Activated CD4-positive, alpha-beta T cell treated with anti-CD3 and anti-CD28 coated beads, Interleukin-2, amount 50 U/mL, for 48 hours (primary cell): ENCODE measurements at regions not wholly inside any gene's neighbourhood (a gene's known extent, or its start where the extent isn't known, plus 50 kb on each side); places are given as distances from the start of the nearest gene placed in this dataset.

Experiments used
- DNase-seq, 2 experiments: peaks; one replicate each; pipeline ENCODE4 v3.0.0-alpha.2; 2020

DNA sequence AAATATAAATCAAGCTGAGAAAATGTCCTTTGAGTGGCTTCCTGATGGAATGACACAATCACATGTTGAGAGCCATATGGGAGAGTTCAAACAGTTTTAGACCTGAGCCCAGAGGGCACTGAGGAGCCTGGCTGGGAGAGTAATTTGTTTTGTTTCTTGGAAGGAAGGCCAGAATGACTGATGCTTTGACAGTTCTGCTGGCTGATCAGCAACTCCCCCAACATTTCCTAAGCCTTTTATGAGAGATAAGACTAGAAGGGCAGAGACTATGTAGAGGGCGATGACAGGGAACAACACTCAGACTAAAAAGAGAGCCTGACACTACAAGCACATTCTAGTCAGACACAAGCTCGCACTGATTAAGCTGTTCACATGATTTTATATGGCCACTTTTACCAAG, 169.2 kb downstream of the COX7C start:
- no peak for DNase-seq

GRCh38 chr5:86795659-86796058, 177.9 kb downstream of the COX7C start:
- DNase-seq: no peak

GRCh38 chr5:86797677-86798076, 179.9 kb downstream of the COX7C start:
- DNase-seq: no peak

DNA sequence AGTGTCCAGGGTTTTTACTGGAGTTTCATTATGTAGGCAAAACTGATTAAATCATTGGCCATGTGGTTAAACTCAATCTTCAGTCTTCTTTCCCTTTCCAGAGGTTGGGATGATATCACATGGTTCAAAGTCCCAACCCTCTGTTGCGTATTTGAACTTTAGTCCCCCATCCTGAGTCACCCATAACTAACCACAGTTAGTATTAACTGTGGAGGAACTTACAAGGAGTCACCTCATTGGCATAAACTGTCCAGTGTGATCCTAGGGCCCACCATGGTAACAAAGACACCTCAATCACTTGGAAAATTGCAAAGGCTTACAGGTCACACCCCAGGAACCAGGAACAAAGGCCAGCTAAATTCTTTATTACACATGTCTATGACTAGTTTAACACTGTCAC, 188.5 kb downstream of the COX7C start:
- DNase-seq: no peak

- DNase-seq: no peak
Observed at GRCh38 chr5:86807046-86808031, 189.6 kb downstream of the COX7C start.

GRCh38 chr5:86814315-86814714, 196.6 kb downstream of the COX7C start:
- no peak for DNase-seq

DNA sequence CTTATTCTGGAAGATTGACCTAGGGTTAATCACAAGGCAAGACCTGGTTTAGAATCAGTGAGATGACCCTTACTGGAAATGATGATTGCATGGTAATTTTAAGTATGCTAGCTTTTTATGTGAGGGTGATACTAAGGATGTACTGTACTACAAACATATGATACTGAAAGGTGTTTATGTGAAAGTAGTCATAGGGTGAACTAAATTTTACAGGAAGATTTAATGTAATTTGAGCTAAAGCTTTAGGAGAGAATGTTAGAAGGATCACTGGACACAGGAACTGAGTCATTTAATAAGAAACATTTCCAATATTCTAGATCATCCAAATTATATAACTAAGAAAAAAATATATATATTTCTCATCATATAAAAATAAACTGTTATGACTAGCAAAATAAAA, 197.2 kb downstream of the COX7C start:
- no peak for DNase-seq

DNA sequence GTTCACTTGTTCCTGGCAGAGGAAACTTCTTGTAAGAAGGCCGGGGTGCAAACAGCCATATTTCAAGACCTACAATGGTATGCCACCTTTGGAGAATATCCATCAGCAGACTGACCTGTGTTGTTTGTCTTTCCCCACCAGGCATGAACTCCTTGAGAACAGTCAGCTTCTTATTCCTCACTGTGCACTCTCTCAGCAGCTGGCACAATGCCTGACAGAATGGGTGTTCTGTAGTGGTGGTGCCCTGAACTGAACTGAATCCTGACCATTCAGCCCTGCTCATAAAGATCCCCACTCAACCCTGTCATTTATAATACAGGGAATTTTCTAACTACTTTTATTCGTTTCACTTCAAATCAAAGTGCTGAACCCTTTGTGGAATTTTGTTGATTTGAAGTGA, 206.9 kb downstream of the COX7C start:
- DNase-seq: no peak

GRCh38 chr5:86831128-86831527, 213.4 kb downstream of the COX7C start:
- DNase-seq: no peak

DNA sequence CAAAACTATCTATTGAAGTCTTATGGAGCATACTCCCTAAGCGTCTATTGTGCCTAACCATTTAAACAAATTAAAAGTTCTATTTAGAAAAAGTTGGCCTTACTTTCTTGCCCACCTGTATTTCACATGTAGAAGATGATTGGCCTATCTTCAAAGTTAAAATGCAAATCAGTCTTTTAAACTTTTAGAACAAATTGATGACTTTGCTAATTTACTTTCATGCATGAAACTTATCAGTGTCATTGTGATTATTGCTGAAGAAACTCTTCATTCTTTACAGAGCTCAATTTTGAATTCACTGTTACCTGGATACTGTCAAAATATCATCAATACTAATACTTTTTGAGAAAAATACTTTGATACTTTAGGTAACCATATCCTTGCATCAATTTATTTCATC, 216.1 kb downstream of the COX7C start:
- no peak for DNase-seq

- no peak for DNase-seq
Observed at GRCh38 chr5:86837610-86838009, 219.9 kb downstream of the COX7C start.

DNA sequence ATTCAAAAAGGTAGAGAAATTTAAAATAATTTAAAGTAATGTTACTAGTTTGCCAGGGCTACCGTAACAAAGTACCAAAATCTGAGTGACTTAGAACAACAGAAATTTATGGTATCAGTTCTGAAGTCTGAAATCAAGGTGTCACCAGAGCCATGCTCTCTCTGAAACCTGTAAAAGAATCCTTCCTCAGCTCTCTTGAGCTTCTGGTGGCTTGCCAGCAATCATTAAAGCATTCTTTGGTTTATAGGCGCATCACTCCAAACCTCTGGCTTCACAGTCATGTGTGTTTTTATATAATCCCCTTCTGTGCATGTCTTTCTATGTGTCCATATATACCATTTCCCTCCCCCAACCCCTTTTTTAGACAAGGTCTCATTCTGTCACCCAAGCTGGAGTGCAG, 220.3 kb downstream of the COX7C start:
- no peak for DNase-seq

- no peak for DNase-seq
Observed at GRCh38 chr5:86841000-86841644, 223.4 kb downstream of the COX7C start.

- no peak for DNase-seq
Observed at GRCh38 chr5:86858442-86858841, 240.7 kb downstream of the COX7C start.

- no peak for DNase-seq
Observed at GRCh38 chr5:86861512-86861911, 243.8 kb downstream of the COX7C start.

- DNase-seq: no peak
Observed at GRCh38 chr5:86862093-86862492, 244.4 kb downstream of the COX7C start.

GRCh38 chr5:86864051-86864450, 246.3 kb downstream of the COX7C start:
- DNase-seq: no peak

DNA sequence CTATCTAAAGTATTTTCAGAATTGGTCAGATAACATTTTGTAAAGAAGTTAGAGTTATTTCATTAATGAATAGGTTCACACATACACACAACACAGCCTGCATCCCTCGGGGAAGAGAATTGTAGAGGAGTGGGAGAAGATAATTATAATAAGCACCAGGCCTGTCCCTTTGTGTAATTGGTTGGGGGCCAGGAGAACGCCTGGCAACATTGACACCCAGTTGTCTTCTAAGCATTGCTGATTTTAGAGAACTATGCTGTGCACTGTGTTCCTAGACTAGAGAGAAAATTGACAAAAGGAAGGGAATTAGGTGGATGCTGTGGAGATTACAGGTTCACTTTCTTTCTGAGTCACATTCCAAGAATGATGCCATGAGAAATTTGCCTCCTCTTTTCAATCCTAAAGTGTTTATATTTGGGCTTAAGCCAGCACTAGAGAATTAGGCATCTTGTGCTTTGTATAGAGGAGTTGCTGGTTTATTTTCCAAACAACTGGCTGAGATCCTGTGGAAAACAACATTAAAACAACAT, 247.6 kb downstream of the COX7C start:
- no peak for DNase-seq

GRCh38 chr5:86866036-86866435, 248.3 kb downstream of the COX7C start:
- no peak for DNase-seq

- DNase-seq: no peak
Observed at GRCh38 chr5:86869268-86869667, 251.5 kb downstream of the COX7C start.

DNA sequence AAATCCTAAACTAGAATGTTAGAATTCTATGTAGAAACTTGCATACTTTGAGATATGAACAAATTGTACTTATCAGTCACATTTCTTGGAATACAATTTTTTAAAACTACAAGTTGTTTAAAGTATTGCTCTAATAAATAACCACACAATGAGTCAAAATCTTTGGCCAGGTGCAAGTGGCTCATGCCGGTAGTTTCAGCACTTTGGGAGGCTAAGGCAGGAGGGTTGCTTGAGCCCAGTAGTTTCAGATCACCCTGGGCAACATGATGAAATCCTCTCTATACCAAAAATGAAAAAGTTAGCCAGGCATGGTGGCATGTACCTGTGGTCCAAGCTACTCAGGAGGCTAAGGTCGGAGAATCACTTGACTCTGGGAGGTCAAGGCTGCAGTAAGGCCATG, 257.8 kb downstream of the COX7C start:
- no peak for DNase-seq

GRCh38 chr5:86878250-86878649, 260.5 kb downstream of the COX7C start:
- no peak for DNase-seq

- no peak for DNase-seq
Observed at GRCh38 chr5:86879086-86879485, 261.3 kb downstream of the COX7C start.

DNA sequence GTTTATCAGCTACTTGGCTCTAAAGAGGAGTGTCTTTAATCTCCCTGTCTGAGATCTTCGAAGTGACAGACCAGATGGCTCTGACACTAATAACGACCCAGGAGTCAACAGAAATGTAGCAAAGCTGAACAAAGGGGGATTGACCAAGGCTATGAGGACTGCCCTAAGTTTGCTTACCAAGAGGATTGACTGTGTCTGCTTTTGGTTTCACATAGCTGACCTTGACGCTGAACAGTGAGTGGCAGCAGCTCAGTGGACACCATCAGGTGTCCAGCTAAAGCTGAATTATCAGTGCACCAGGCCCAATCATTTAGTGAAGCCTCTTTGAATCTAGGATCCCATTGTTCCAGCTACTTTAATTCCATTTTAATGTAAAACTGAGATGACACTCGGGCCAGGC, 262.6 kb downstream of the COX7C start:
- DNase-seq: no peak
